HCT116 (cell line): ENCODE measurements at regions not wholly inside any gene's neighbourhood (a gene's known extent, or its start where the extent isn't known, plus 50 kb on each side); places are given as distances from the start of the nearest gene placed in this dataset.

ENCODE experiments used
- CTCF ChIP-seq, 3 experiments: fragments of 200-600 bp in 1 of 3; sonication (generic) in 1 of 3; IDR thresholded peaks in 2 of 3; conservative IDR thresholded peaks in 1 of 3; 2 replicates each; pipeline ENCODE4 v1.5.1; 2012 to 2017; ENCODE audit warnings: low read depth in 2 of 3, low read length in 2 of 3, antibody characterized with exemption in 1 of 3, borderline replicate concordance in 1 of 3, control low read depth in 1 of 3, mild to moderate bottlenecking in 1 of 3, mixed read lengths in 1 of 3, mixed run types in 1 of 3, moderate library complexity in 1 of 3; ENCODE audit not compliant: insufficient read depth in 1 of 3
- ELF1 ChIP-seq: IDR thresholded peaks from 2 replicates; pipeline ENCODE4 v1.6.1; 2012; ENCODE audit warnings: low read depth, borderline replicate concordance
- EZH2 ChIP-seq: fragments of 200-600 bp; sonication (generic); IDR thresholded peaks from 2 replicates; pipeline ENCODE4 v1.6.1; 2017; ENCODE audit warnings: antibody characterized with exemption, mixed run types
- EZH2phosphoT487 ChIP-seq: fragments of 200-600 bp; IDR thresholded peaks from 2 replicates; pipeline ENCODE4 v1.6.1; 2018; ENCODE audit warnings: antibody characterized with exemption, borderline replicate concordance
- FOSL1 ChIP-seq: IDR thresholded peaks from 2 replicates; pipeline ENCODE4 v1.6.1; 2012; ENCODE audit warnings: low read depth
- JUND ChIP-seq: IDR thresholded peaks from 2 replicates; pipeline ENCODE4 v1.6.1; 2012
- POLR2A ChIP-seq: IDR thresholded peaks from 2 replicates; pipeline ENCODE4 v1.7.0; 2011; ENCODE audit warnings: borderline replicate concordance; ENCODE audit not compliant: insufficient read depth, insufficient read length; ENCODE audit errors: extremely low read depth
- RAD21 ChIP-seq: IDR thresholded peaks from 2 replicates; pipeline ENCODE4 v1.6.1; 2012; ENCODE audit warnings: low read depth, mild to moderate bottlenecking
- SIN3A ChIP-seq: IDR thresholded peaks from 2 replicates; pipeline ENCODE4 v1.6.1; 2012; ENCODE audit warnings: low read depth
- SP1 ChIP-seq: IDR thresholded peaks from 2 replicates; pipeline ENCODE4 v1.6.1; 2012; ENCODE audit warnings: low read depth
- TCF7L2 ChIP-seq: IDR thresholded peaks from 2 replicates; pipeline ENCODE4 v1.7.0; 2011; ENCODE audit warnings: borderline replicate concordance, inconsistent platforms; ENCODE audit not compliant: insufficient read depth, insufficient read length; ENCODE audit errors: extremely low read depth
- YY1 ChIP-seq: IDR thresholded peaks from 2 replicates; pipeline ENCODE4 v1.6.1; 2011; ENCODE audit warnings: low read length, low read depth, moderate library complexity, mild to moderate bottlenecking; ENCODE audit not compliant: insufficient replicate concordance; ENCODE audit errors: extremely low read depth
- ZBTB33 ChIP-seq: IDR thresholded peaks from 2 replicates; pipeline ENCODE4 v1.6.1; 2011; ENCODE audit warnings: mild to moderate bottlenecking, low read length, moderate library complexity; ENCODE audit not compliant: insufficient replicate concordance; ENCODE audit errors: extremely low read depth
- TF ChIP-seq, protein P1 (sequence below): IDR thresholded peaks from 2 replicates; pipeline ENCODE4 v1.6.1; 2012; ENCODE audit warnings: low read depth

DNA sequence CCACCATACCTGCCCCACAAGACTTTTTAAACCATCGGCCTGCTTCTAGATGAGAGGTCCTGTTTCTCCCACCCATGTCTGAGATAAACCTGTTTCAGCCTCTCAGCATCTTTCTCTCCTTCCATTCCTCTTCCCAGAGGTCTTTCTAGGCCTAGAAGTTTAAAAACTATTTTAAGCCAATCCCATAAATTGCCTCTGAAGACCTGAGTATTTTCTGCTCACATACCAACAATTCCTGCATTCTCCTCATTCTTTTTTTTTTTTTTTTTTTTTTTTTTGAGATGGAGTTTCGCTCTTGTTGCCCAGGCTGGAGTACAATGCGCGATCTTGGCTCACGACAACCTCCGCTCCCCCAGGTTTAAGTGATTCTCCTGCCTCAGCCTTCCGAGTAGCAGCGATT lies 262.9 kb upstream of the AUTS2 start:
- TF ChIP-seq POLR2A = no peak
- no peak for TF ChIP-seq SP1
- TF ChIP-seq CTCF (IDR thresholded peaks at IDR 0.05 in 2 of 3, conservative IDR thresholded peaks at IDR 0.05 in 1 of 3; ENCODE audit: borderline replicate concordance in 1 of 3, insufficient read depth in 1 of 3, low read depth in 2 of 3, low read length in 2 of 3) = no peak
- TF ChIP-seq ZBTB33 = no peak
- TF ChIP-seq EZH2 = no peak
- no peak for TF ChIP-seq YY1
- TF ChIP-seq, protein P1, sequence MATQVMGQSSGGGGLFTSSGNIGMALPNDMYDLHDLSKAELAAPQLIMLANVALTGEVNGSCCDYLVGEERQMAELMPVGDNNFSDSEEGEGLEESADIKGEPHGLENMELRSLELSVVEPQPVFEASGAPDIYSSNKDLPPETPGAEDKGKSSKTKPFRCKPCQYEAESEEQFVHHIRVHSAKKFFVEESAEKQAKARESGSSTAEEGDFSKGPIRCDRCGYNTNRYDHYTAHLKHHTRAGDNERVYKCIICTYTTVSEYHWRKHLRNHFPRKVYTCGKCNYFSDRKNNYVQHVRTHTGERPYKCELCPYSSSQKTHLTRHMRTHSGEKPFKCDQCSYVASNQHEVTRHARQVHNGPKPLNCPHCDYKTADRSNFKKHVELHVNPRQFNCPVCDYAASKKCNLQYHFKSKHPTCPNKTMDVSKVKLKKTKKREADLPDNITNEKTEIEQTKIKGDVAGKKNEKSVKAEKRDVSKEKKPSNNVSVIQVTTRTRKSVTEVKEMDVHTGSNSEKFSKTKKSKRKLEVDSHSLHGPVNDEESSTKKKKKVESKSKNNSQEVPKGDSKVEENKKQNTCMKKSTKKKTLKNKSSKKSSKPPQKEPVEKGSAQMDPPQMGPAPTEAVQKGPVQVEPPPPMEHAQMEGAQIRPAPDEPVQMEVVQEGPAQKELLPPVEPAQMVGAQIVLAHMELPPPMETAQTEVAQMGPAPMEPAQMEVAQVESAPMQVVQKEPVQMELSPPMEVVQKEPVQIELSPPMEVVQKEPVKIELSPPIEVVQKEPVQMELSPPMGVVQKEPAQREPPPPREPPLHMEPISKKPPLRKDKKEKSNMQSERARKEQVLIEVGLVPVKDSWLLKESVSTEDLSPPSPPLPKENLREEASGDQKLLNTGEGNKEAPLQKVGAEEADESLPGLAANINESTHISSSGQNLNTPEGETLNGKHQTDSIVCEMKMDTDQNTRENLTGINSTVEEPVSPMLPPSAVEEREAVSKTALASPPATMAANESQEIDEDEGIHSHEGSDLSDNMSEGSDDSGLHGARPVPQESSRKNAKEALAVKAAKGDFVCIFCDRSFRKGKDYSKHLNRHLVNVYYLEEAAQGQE = no peak
- TF ChIP-seq ELF1 = no peak
- no peak for TF ChIP-seq FOSL1
- no peak for TF ChIP-seq RAD21
- no peak for TF ChIP-seq TCF7L2
- TF ChIP-seq JUND = no peak
- no peak for TF ChIP-seq EZH2phosphoT487
- TF ChIP-seq SIN3A = no peak
